ENCODE measurements at regions not wholly inside any gene's neighbourhood (a gene's known extent, or its start where the extent isn't known, plus 50 kb on each side); places are given as distances from the start of the nearest gene placed in this dataset.
"Not testable (repeated sequence)": the region's sequence is repeated elsewhere in the genome, so short reads cannot be mapped to it uniquely, and the experiment has no call there.

- Mint-ChIP-seq H3K9me3 (peaks cover 6% of the 10 kb centered on the region), H3K36me3 (no peaks in the 10 kb centered on the region), H3K4me3 (no peak overlapping the region), H3K27ac (no peak overlapping the region), H3K27me3 (peaks cover 8% of the 10 kb centered on the region), H3K4me1 (no peaks in the 10 kb centered on the region)
- no peak for DNase-seq
Measured at GRCh38 chr6:4426968-4427367, 291.6 kb upstream of the ECI2 start.

- H3K36me3 Mint-ChIP-seq: no peaks in the 10 kb centered on the region
- H3K9me3 Mint-ChIP-seq: peaks cover 3% of the 10 kb centered on the region
- H3K4me1 Mint-ChIP-seq: no peaks in the 10 kb centered on the region
- peaks cover 17% of the 10 kb centered on the region for H3K27me3 Mint-ChIP-seq
- no peak overlapping the region for H3K4me3 Mint-ChIP-seq
- no peak overlapping the region for H3K27ac Mint-ChIP-seq
- DNase-seq: no peak
Measured at GRCh38 chr6:4421837-4422236, 286.5 kb upstream of the ECI2 start.

- no peak for DNase-seq
- no peak overlapping the region for H3K4me3 Mint-ChIP-seq
- H3K9me3 Mint-ChIP-seq: peaks cover 3% of the 10 kb centered on the region
- no peaks in the 10 kb centered on the region for H3K36me3 Mint-ChIP-seq
- H3K4me1 Mint-ChIP-seq: no peaks in the 10 kb centered on the region
- no peak overlapping the region for H3K27ac Mint-ChIP-seq
- peaks cover 17% of the 10 kb centered on the region for H3K27me3 Mint-ChIP-seq
Measured at GRCh38 chr6:4420160-4420865, 284.9 kb upstream of the ECI2 start.

GRCh38 chr6:4415549-4415948 is 280.2 kb upstream of the ECI2 start:
- Mint-ChIP-seq H3K4me3 (no peak overlapping the region), H3K4me1 (no peaks in the 10 kb centered on the region), H3K36me3 (no peaks in the 10 kb centered on the region), H3K27me3 (peaks cover 16% of the 10 kb centered on the region), H3K27ac (no peak overlapping the region), H3K9me3 (no peaks in the 10 kb centered on the region)
- no peak for DNase-seq

GRCh38 chr6:4414078-4414477 is 278.7 kb upstream of the ECI2 start:
- not testable (repeated sequence) for H3K4me3 Mint-ChIP-seq, DNase-seq, H3K36me3 Mint-ChIP-seq, H3K4me1 Mint-ChIP-seq, H3K9me3 Mint-ChIP-seq, H3K27ac Mint-ChIP-seq
- peaks cover 18% of the 10 kb centered on the region for H3K27me3 Mint-ChIP-seq

GRCh38 chr6:4413073-4413472 is 277.7 kb upstream of the ECI2 start:
- Mint-ChIP-seq H3K27ac (no peak overlapping the region), H3K9me3 (peaks cover 5% of the 10 kb centered on the region), H3K4me1 (no peaks in the 10 kb centered on the region), H3K27me3 (peaks cover 18% of the 10 kb centered on the region), H3K4me3 (no peak overlapping the region), H3K36me3 (no peaks in the 10 kb centered on the region)
- DNase-seq: no peak

- no peaks in the 10 kb centered on the region for H3K36me3 Mint-ChIP-seq
- no peak overlapping the region for H3K4me3 Mint-ChIP-seq
- peaks cover 7% of the 10 kb centered on the region for H3K9me3 Mint-ChIP-seq
- no peaks in the 10 kb centered on the region for H3K4me1 Mint-ChIP-seq
- H3K27me3 Mint-ChIP-seq: peaks cover 18% of the 10 kb centered on the region
- no peak overlapping the region for H3K27ac Mint-ChIP-seq
- no peak for DNase-seq
Measured at GRCh38 chr6:4412488-4412887, 277.1 kb upstream of the ECI2 start.

- Mint-ChIP-seq H3K27ac (no peak overlapping the region), H3K36me3 (no peaks in the 10 kb centered on the region), H3K4me3 (no peak overlapping the region), H3K27me3 (peaks cover 18% of the 10 kb centered on the region), H3K9me3 (peaks cover 9% of the 10 kb centered on the region), H3K4me1 (no peaks in the 10 kb centered on the region)
- DNase-seq: no peak
Measured at GRCh38 chr6:4412077-4412476, 276.7 kb upstream of the ECI2 start.

GRCh38 chr6:4407710-4408109 is 272.3 kb upstream of the ECI2 start:
- not testable (repeated sequence) for H3K4me3 Mint-ChIP-seq, H3K27ac Mint-ChIP-seq, H3K36me3 Mint-ChIP-seq, DNase-seq, H3K4me1 Mint-ChIP-seq
- Mint-ChIP-seq H3K27me3 (peaks cover 23% of the 10 kb centered on the region), H3K9me3 (peaks cover 12% of the 10 kb centered on the region)

GRCh38 chr6:4405621-4406212 is 270.3 kb upstream of the ECI2 start:
- H3K27ac Mint-ChIP-seq: no peak overlapping the region
- no peak overlapping the region for H3K4me3 Mint-ChIP-seq
- no peaks in the 10 kb centered on the region for H3K36me3 Mint-ChIP-seq
- peaks cover 12% of the 10 kb centered on the region for H3K9me3 Mint-ChIP-seq
- H3K4me1 Mint-ChIP-seq: no peaks in the 10 kb centered on the region
- H3K27me3 Mint-ChIP-seq: peaks cover 29% of the 10 kb centered on the region
- no peak for DNase-seq

GRCh38 chr6:4404415-4404814 is 269.0 kb upstream of the ECI2 start:
- Mint-ChIP-seq H3K27ac (no peak overlapping the region), H3K4me1 (no peaks in the 10 kb centered on the region), H3K4me3 (no peak overlapping the region), H3K27me3 (peaks cover 22% of the 10 kb centered on the region), H3K36me3 (no peaks in the 10 kb centered on the region), H3K9me3 (peaks cover 12% of the 10 kb centered on the region)
- no peak for DNase-seq

GRCh38 chr6:4403828-4404227 is 268.5 kb upstream of the ECI2 start:
- Mint-ChIP-seq H3K27me3 (peaks cover 22% of the 10 kb centered on the region), H3K36me3 (no peaks in the 10 kb centered on the region), H3K27ac (no peak overlapping the region), H3K9me3 (peaks cover 12% of the 10 kb centered on the region), H3K4me3 (no peak overlapping the region), H3K4me1 (no peaks in the 10 kb centered on the region)
- DNase-seq: no peak

- H3K27ac Mint-ChIP-seq: no peak overlapping the region
Measured at GRCh38 chr6:4403023-4403752, 267.8 kb upstream of the ECI2 start.

GRCh38 chr6:4402477-4402976 is 267.2 kb upstream of the ECI2 start:
- Mint-ChIP-seq H3K27ac (no peak overlapping the region), H3K4me1 (no peaks in the 10 kb centered on the region), H3K36me3 (no peaks in the 10 kb centered on the region), H3K9me3 (peaks cover 5% of the 10 kb centered on the region), H3K27me3 (peaks cover 26% of the 10 kb centered on the region), H3K4me3 (no peak overlapping the region)
- DNase-seq: no peak

More at GRCh38 chr6:4403023-4403752, 267.8 kb upstream of the ECI2 start:
- Mint-ChIP-seq H3K4me1 (no peaks in the 10 kb centered on the region), H3K36me3 (no peaks in the 10 kb centered on the region), H3K27me3 (peaks cover 22% of the 10 kb centered on the region), H3K9me3 (peaks cover 8% of the 10 kb centered on the region), H3K4me3 (no peak overlapping the region)
- no peak for DNase-seq
